Tongue (tissue), 1 donor: ENCODE measurements at regions not wholly inside any gene's neighbourhood (a gene's known extent, or its start where the extent isn't known, plus 50 kb on each side); places are given as distances from the start of the nearest gene placed in this dataset.

Experiments used
- DNase-seq: peaks from one replicate; pipeline ENCODE4 v3.0.0-alpha.2; 2015

GRCh38 chr4:136281307-136281706 lies 1251.0 kb downstream of the PCDH18 start:
- DNase-seq, result no peak

GRCh38 chr4:136277741-136278140 lies 1254.6 kb downstream of the PCDH18 start:
- no peak for DNase-seq

GRCh38 chr4:136246876-136247275 lies 1285.4 kb downstream of the PCDH18 start:
- DNase-seq, result peak; percentile 5

- no peak for DNase-seq
Measured at GRCh38 chr4:136241221-136241986, 1290.9 kb downstream of the PCDH18 start.

GRCh38 chr4:136227315-136227714 lies 1305.0 kb downstream of the PCDH18 start:
- DNase-seq, result no peak

GRCh38 chr4:136219592-136220125 lies 1312.6 kb downstream of the PCDH18 start:
- no peak for DNase-seq

GRCh38 chr4:136203199-136203598 lies 1329.1 kb downstream of the PCDH18 start:
- no peak for DNase-seq

GRCh38 chr4:136198358-136198757 lies 1333.9 kb downstream of the PCDH18 start:
- DNase-seq, result no peak

- no peak for DNase-seq
Measured at GRCh38 chr4:136194962-136195361, 1337.3 kb downstream of the PCDH18 start.

GRCh38 chr4:136186650-136187049 lies 1345.6 kb downstream of the PCDH18 start:
- DNase-seq, result no peak

- no peak for DNase-seq
Measured at GRCh38 chr4:136183513-136183912, 1348.8 kb downstream of the PCDH18 start.

- no peak for DNase-seq
Measured at GRCh38 chr4:136156947-136157346, 1375.3 kb downstream of the PCDH18 start.

GRCh38 chr4:136150046-136150445 lies 1382.2 kb downstream of the PCDH18 start:
- DNase-seq, result no peak

- DNase-seq, result no peak
Measured at GRCh38 chr4:136136601-136137000, 1395.7 kb downstream of the PCDH18 start.

- no peak for DNase-seq
Measured at GRCh38 chr4:136124251-136124745, 1408.0 kb downstream of the PCDH18 start.

- no peak for DNase-seq
Measured at GRCh38 chr4:136121426-136121825, 1410.9 kb downstream of the PCDH18 start.

GRCh38 chr4:136113921-136114320 lies 1418.4 kb downstream of the PCDH18 start:
- DNase-seq, result no peak

- no peak for DNase-seq
Measured at GRCh38 chr4:136112116-136112515, 1420.2 kb downstream of the PCDH18 start.

GRCh38 chr4:136106753-136107152 lies 1425.5 kb downstream of the PCDH18 start:
- DNase-seq, result no peak

GRCh38 chr4:136103616-136104015 lies 1428.7 kb downstream of the PCDH18 start:
- no peak for DNase-seq

- DNase-seq, result no peak
Measured at GRCh38 chr4:136097676-136098075, 1434.6 kb downstream of the PCDH18 start.

- DNase-seq, result no peak
Measured at GRCh38 chr4:136088211-136088867, 1444.0 kb downstream of the PCDH18 start.

GRCh38 chr4:136078976-136079375 lies 1453.3 kb downstream of the PCDH18 start:
- no peak for DNase-seq

- DNase-seq, result no peak
Measured at GRCh38 chr4:136056748-136057147, 1475.5 kb downstream of the PCDH18 start.
